ENCODE measurements at regions not wholly inside any gene's neighbourhood (a gene's known extent, or its start where the extent isn't known, plus 50 kb on each side); places are given as distances from the start of the nearest gene placed in this dataset.

DNA sequence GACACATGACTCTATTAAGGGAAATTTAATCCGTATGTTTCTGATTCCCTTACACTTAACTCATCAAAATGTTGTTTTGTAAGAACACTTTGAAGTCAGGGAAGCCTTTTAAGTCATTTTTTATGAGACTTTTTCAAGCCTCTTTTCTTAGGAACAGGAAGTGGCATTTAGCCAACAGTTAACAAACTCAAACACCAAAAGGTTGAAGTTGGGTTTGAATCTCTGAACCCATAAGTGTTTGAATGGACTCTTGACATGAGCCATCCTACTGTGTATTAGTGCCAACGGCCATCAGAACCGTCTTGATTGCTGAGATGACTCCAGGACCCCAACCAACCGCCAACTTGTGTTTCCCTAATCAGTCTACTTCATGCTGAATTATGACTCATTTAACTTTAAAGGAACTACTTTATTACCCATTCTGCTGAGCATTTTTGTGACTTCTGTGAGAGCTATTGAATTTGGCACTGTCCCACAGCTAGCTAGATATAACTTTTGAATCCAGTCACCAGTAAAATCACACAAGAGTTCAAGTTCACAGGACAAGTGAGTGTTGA, 209.1 kb upstream of the FAT1 start:
- no peak for ATAC-seq (ENCODE audit: low read depth)
- Histone ChIP-seq H3K9ac (ENCODE audit: low read depth, low read length) (no peak overlapping the region), H2BK15ac (ENCODE audit: low read depth, low read length) (0 out of 3 replicates have a peak overlapping the region, but pooled peaks have one; percentile 69), H2AK5ac (ENCODE audit: low read depth, low read length) (peak overlapping the region; percentile 68; the same call in 1 of the 2 replicates), H3K18ac (ENCODE audit: low read depth, low read length) (peak overlapping the region; percentile 78; the same call in 1 of the 2 replicates), H3K27ac (ENCODE audit: insufficient read depth, low read length) (no peak overlapping the region), H2BK120ac (ENCODE audit: low read depth, low read length) (peak overlapping the region; percentile 58; the same call in 1 of the 2 replicates), H2BK5ac (ENCODE audit: low read depth, low read length, poor library complexity, severe bottlenecking) (peak overlapping the region; percentile 61), H3K4me1 (ENCODE audit: control insufficient read depth, insufficient read depth, low read length) (peaks cover 17% of the 10 kb centered on the region), H4K5ac (ENCODE audit: low read depth, low read length) (no peak overlapping the region), H3K4ac (ENCODE audit: low read depth, low read length) (peak overlapping the region; percentile 38; the same call in 1 of the 2 replicates), H4K91ac (ENCODE audit: insufficient read depth, low read depth, low read length) (0 out of 2 replicates have a peak overlapping the region, but pooled peaks have one; percentile 40), H4K8ac (ENCODE audit: low read depth in 2 of 2, low read length in 2 of 2) (peak overlapping the region in 1 of 2 experiments; percentile 80; a peak in 2 of 4 replicates), H3K27me3 (ENCODE audit: control insufficient read depth, insufficient read depth, low read length) (no peaks in the 10 kb centered on the region), H3K4me2 (ENCODE audit: low read depth, low read length) (peak overlapping the region; percentile 61; the same call in 1 of the 2 replicates), H3K4me3 (ENCODE audit: insufficient read depth, low read depth, low read length) (no peak overlapping the region), H3K79me1 (ENCODE audit: low read depth in 1 of 2, low read length in 2 of 2) (peaks cover 0 to 10% of the 10 kb centered on the region in 2 experiments; a peak in 1 of 4 replicates), H3K9me1 (ENCODE audit: insufficient read depth, low read length) (peaks cover 12% of the 10 kb centered on the region), H3K14ac (replicated peaks; ENCODE audit: low read depth, low read length) (no peak overlapping the region), H4K20me1 (ENCODE audit: insufficient read depth, low read length) (no peaks in the 10 kb centered on the region), H2AFZ (replicated peaks; ENCODE audit: low read length, poor library complexity) (no peak overlapping the region), H3K23ac (ENCODE audit: low read depth, low read length) (no peak overlapping the region; the same call in 1 of the 2 replicates), H3K9me3 (ENCODE audit: control insufficient read depth, insufficient read depth, low read length) (no peaks in the 10 kb centered on the region), H2AK9ac (replicated peaks; ENCODE audit: low read depth, low read length, poor library complexity) (no peak overlapping the region), H2BK20ac (ENCODE audit: low read depth, low read length) (peak overlapping the region; percentile 49; the same call in 1 of the 2 replicates), H3K56ac (ENCODE audit: extremely low read depth, insufficient read depth, low read length) (no peak overlapping the region), H3K36me3 (ENCODE audit: control insufficient read depth, insufficient read depth, low read length) (no peaks in the 10 kb centered on the region)
- peak; percentile 74 for DNase-seq
- no TSS peak for BruUV-seq (replicated peaks)
- TF ChIP-seq RCOR1 (IDR thresholded peaks at IDR 0.05; ENCODE audit: insufficient replicate concordance, low read length) (no peak), FOS (IDR thresholded peaks at IDR 0.05; ENCODE audit: low read depth, low read length) (0 out of 2 replicates have a peak, but pooled peaks have one; percentile 3)
- intact Hi-C loops (cut with micrococcal nuclease) (no loop called here), dilution Hi-C loops (cut with HindIII; ENCODE audit: low sequenced_read_pairs, unreplicated experiment) (no loop called here), in situ Hi-C loops (cut with MboI; ENCODE audit: low sequenced_read_pairs) (loop anchor here (25.0 kb wide), 1 partner anchor 195 kb away; no protein-coding TSS in a partner anchor)
- ChIA-PET CTCF (interaction anchor here (0.6 kb wide), 2 partner anchors 676 to 1902 kb away, joined by 4 to 12 read pairs; no protein-coding TSS in a partner anchor), POLR2A (ENCODE audit: unreplicated experiment) (no interaction called here)
- no CpG with 5 or more reads among the region's 4 CpGs for WGBS, 2 experiments (ENCODE audit: extremely low coverage in 2 of 2, insufficient read length in 1 of 2)
